ENCODE measurements at regions not wholly inside any gene's neighbourhood (a gene's known extent, or its start where the extent isn't known, plus 50 kb on each side); places are given as distances from the start of the nearest gene placed in this dataset.

GRCh38 chr10:6881987-6882386 lies 301.9 kb upstream of the PRKCQ start:
- Histone ChIP-seq H3K4me1 (ENCODE audit: control insufficient read depth, extremely low read depth, insufficient read depth, low read length) (no peaks in the 10 kb centered on the region), H3K9ac (replicated peaks; ENCODE audit: extremely low read depth, insufficient read depth, low read length) (no peak overlapping the region), H3K4me3 (replicated peaks in 1 of 3; ENCODE audit: insufficient read depth in 1 of 3, low read depth in 1 of 3, low read length in 3 of 3) (no peak overlapping the region), H4K20me1 (replicated peaks; ENCODE audit: control insufficient read depth, extremely low read depth, insufficient read depth, low read length) (no peaks in the 10 kb centered on the region), H3K4me2 (ENCODE audit: insufficient read depth, low read length) (no peak overlapping the region), H3K9me3 (replicated peaks; ENCODE audit: control insufficient read depth, insufficient read depth, low read length) (no peaks in the 10 kb centered on the region), H3K36me3 (ENCODE audit: control insufficient read depth in 2 of 2, extremely low read depth in 1 of 2, insufficient read depth in 2 of 2, low read length in 2 of 2) (no peaks in the 10 kb centered on the region), H3K27ac (ENCODE audit: insufficient read depth, low read depth, low read length) (no peak overlapping the region), H3K27me3 (ENCODE audit: control insufficient read depth in 2 of 2, insufficient read depth in 2 of 2, low read length in 2 of 2) (no peaks in the 10 kb centered on the region), H3K9me1 (replicated peaks; ENCODE audit: control insufficient read depth, extremely low read depth, insufficient read depth, low read length) (no peaks in the 10 kb centered on the region), H2AFZ (ENCODE audit: low read depth, low read length) (no peak overlapping the region), H3K79me2 (ENCODE audit: control insufficient read depth, insufficient read depth, low read length) (no peaks in the 10 kb centered on the region)
- dilution Hi-C loops (cut with MboI; ENCODE audit: extremely low pct_ligation_motif_present, low sequenced_read_pairs) (no loop called here), intact Hi-C loops (cut with micrococcal nuclease) (no loop called here)
- POLR2A ChIA-PET: no interaction called here
- CTCF ChIA-PET: no interaction called here
- no peak for FAIRE-seq
- TF ChIP-seq FOS (IDR thresholded peaks at IDR 0.05; ENCODE audit: borderline replicate concordance, insufficient read depth, low read length): no peak
- TF ChIP-seq, protein P1, sequence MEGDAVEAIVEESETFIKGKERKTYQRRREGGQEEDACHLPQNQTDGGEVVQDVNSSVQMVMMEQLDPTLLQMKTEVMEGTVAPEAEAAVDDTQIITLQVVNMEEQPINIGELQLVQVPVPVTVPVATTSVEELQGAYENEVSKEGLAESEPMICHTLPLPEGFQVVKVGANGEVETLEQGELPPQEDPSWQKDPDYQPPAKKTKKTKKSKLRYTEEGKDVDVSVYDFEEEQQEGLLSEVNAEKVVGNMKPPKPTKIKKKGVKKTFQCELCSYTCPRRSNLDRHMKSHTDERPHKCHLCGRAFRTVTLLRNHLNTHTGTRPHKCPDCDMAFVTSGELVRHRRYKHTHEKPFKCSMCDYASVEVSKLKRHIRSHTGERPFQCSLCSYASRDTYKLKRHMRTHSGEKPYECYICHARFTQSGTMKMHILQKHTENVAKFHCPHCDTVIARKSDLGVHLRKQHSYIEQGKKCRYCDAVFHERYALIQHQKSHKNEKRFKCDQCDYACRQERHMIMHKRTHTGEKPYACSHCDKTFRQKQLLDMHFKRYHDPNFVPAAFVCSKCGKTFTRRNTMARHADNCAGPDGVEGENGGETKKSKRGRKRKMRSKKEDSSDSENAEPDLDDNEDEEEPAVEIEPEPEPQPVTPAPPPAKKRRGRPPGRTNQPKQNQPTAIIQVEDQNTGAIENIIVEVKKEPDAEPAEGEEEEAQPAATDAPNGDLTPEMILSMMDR (IDR thresholded peaks at IDR 0.05; ENCODE audit: extremely low read depth in 1 of 2, insufficient read depth in 1 of 2, low read depth in 1 of 2, low read length in 2 of 2): no peak
- no peak for DNase-seq (ENCODE audit: low read depth, low spot score)
- no TSS peak for BruUV-seq (replicated peaks)

GRCh38 chr10:6877722-6878392 lies 297.8 kb upstream of the PRKCQ start:
- TF ChIP-seq JUN (IDR thresholded peaks at IDR 0.05; ENCODE audit: borderline replicate concordance, insufficient read depth, insufficient read length, low read depth) (no peak), POLR2A (IDR thresholded peaks at IDR 0.05; ENCODE audit: low read depth, low read length) (no peak)
- Histone ChIP-seq H3K27me3 (ENCODE audit: control insufficient read depth in 2 of 2, insufficient read depth in 2 of 2, low read length in 2 of 2) (no peaks in the 10 kb centered on the region), H3K27ac (ENCODE audit: insufficient read depth, low read depth, low read length) (no peak overlapping the region), H3K4me2 (ENCODE audit: insufficient read depth, low read length) (no peak overlapping the region), H3K79me2 (ENCODE audit: control insufficient read depth, insufficient read depth, low read length) (no peaks in the 10 kb centered on the region), H4K20me1 (replicated peaks; ENCODE audit: control insufficient read depth, extremely low read depth, insufficient read depth, low read length) (no peaks in the 10 kb centered on the region), H3K9me1 (replicated peaks; ENCODE audit: control insufficient read depth, extremely low read depth, insufficient read depth, low read length) (no peaks in the 10 kb centered on the region), H3K9me3 (replicated peaks; ENCODE audit: control insufficient read depth, insufficient read depth, low read length) (no peaks in the 10 kb centered on the region), H3K4me3 (replicated peaks in 1 of 3; ENCODE audit: insufficient read depth in 1 of 3, low read depth in 1 of 3, low read length in 3 of 3) (no peak overlapping the region), H2AFZ (ENCODE audit: low read depth, low read length) (no peak overlapping the region), H3K4me1 (ENCODE audit: control insufficient read depth, extremely low read depth, insufficient read depth, low read length) (no peaks in the 10 kb centered on the region), H3K36me3 (ENCODE audit: control insufficient read depth in 2 of 2, extremely low read depth in 1 of 2, insufficient read depth in 2 of 2, low read length in 2 of 2) (no peaks in the 10 kb centered on the region), H3K9ac (replicated peaks; ENCODE audit: extremely low read depth, insufficient read depth, low read length) (no peak overlapping the region)
- ChIA-PET POLR2A (no interaction called here), CTCF (no interaction called here)
- no TSS peak for BruUV-seq (replicated peaks)
- DNase-seq (ENCODE audit: low read depth, low spot score): no peak
- dilution Hi-C loops (cut with MboI; ENCODE audit: extremely low pct_ligation_motif_present, low sequenced_read_pairs) (no loop called here), intact Hi-C loops (cut with micrococcal nuclease) (no loop called here)
- no peak for FAIRE-seq
